HL-60/S4 treated with retinoic acid at 250 ng/mL for 4 days and 3 days (cell line): ENCODE measurements at regions not wholly inside any gene's neighbourhood (a gene's known extent, or its start where the extent isn't known, plus 50 kb on each side); places are given as distances from the start of the nearest gene placed in this dataset.
"Not testable (repeated sequence)": the region's sequence is repeated elsewhere in the genome, so short reads cannot be mapped to it uniquely, and the experiment has no call there.

ENCODE experiments used
- in situ Hi-C: fragments of 300-500 bp; cut with MboI; formaldehyde crosslinking; loops from 2 replicates; pipeline ENCODE4 v1.7.0; 2022; ENCODE audit warnings: low sequenced_read_pairs

DNA sequence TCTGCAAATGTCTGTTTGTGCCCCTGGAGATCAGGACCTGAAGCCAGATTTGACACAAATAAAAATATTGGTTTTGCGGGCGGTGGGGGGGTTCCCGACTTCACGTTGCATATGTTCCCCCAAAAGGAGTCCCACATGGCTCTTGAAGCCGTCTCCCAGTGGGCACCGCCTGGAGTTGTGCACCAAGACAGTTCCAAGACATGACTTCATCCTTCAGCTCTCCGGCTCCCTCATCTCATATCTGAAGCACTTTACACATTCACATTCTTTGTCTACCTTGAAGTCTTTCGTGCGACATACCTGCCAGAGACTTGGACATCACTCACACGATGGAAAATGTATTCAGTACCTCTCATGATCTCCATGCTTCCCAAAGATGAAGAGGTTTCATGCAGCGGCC lies 362.8 kb upstream of the FOXK1 start:
- in situ Hi-C loops, result no loop called here

GRCh38 chr7:4325732-4326131 lies 356.4 kb upstream of the FOXK1 start:
- in situ Hi-C loops, result no loop called here

GRCh38 chr7:4331711-4332110 lies 350.4 kb upstream of the FOXK1 start:
- in situ Hi-C loops, result no loop called here

GRCh38 chr7:4338556-4338955 lies 343.5 kb upstream of the FOXK1 start:
- in situ Hi-C loops, result no loop called here

GRCh38 chr7:4343272-4344247 lies 338.5 kb upstream of the FOXK1 start:
- in situ Hi-C loops, result no loop called here

GRCh38 chr7:4345004-4345403 lies 337.1 kb upstream of the FOXK1 start:
- in situ Hi-C loops, result no loop called here

DNA sequence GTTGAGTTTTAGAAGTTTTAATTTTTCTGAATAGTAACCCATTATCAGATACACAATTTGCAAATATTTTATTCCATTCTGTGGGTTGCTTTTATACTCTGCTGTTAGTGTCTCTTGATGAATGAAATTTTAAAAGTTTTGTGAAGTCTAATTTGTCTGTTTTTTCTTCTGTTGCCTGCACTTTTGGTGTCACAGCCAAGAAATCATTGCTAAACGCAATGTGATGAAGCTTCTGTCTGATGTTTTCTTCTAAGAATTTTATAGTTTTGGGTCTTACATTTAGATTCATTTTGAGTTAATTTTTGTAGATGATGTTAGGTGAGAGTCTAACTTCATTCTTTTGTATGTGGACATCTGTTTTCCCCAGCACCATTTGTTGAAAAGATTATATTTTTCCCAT lies 330.0 kb upstream of the FOXK1 start:
- in situ Hi-C loops, result no loop called here

DNA sequence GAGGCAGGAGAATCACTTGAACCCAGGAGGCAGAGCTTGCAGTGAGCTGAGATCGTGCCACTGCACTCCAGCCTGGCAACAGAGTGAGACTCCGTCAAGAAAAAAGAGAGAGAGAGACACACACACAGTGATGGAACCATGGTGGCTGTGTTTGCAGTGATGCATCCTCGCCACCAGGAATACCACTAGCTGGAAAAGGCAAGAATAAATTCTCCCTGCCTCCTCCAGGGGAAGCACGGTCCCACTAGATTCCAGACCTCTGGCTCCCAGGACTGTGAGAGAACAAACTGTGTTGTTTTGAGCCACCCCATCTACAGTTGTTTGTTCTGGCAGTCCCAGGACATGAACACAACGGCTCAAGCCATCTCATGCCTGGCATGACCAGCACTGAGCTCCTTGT lies 320.3 kb upstream of the FOXK1 start:
- in situ Hi-C loops, result no loop called here

DNA sequence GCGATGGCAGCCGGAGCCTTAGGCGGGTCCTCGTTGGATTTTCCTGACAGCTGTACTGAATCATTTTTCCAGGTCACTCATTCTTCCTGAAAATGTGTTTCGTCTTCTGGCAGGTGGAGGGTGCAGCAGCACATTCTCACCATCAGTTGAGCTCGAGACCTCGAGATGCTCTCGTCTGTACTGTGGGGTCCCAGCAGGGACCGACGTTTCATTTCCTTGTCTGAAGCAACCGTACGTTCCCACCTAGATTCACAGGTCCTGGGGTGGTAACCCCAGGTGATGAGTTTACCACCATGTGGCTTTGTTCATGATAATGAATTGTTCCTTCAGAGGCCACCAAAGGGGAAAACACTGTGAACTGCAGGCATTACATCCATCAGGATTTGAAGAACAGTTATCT lies 298.5 kb upstream of the FOXK1 start:
- in situ Hi-C loops, result no loop called here

DNA sequence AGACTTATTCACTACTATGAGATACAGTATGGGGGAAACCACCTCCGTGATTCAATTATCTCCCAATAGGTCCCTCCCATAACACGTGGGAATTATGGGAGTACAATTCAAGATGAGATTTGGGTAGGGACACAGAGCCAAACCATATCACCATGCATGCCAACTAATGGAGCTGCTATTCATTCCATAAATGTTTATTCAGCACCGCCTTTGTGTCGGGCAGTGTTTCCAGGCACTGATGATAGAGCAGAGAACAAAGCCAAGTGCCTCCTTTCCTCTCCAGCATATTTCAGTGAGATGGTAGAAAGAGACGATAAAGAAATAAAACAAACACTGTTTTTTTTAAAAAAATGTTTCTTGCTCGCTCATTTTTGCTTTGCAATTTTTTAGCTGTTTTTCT lies 295.9 kb upstream of the FOXK1 start:
- in situ Hi-C loops, result no loop called here

DNA sequence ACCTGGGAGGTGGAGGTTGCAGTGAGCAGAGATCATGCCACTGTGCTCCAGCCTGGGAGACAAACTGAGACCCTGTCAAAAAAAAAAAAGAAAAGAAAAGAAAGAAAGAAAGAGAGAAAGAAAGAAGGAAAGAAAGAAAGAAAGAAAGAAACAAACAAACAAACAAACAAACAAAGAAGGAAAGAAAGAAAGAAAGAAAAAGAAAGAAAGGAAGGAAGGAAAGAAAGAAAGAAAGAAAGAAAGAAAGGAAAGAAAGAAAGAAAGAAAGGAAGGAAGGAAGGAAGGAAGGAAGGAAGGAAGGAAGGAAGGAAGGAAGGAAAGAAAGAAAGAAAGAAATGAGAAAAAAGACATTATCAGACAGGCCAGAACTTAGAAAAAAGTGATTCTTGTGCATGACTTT lies 291.0 kb upstream of the FOXK1 start:
- in situ Hi-C loops, result not testable (repeated sequence)

- in situ Hi-C loops, result no loop called here
Observed at GRCh38 chr7:4394736-4395135, 287.4 kb upstream of the FOXK1 start.

GRCh38 chr7:4399121-4399520 lies 283.0 kb upstream of the FOXK1 start:
- in situ Hi-C loops, result no loop called here

GRCh38 chr7:4399596-4399995 lies 282.5 kb upstream of the FOXK1 start:
- in situ Hi-C loops, result no loop called here

DNA sequence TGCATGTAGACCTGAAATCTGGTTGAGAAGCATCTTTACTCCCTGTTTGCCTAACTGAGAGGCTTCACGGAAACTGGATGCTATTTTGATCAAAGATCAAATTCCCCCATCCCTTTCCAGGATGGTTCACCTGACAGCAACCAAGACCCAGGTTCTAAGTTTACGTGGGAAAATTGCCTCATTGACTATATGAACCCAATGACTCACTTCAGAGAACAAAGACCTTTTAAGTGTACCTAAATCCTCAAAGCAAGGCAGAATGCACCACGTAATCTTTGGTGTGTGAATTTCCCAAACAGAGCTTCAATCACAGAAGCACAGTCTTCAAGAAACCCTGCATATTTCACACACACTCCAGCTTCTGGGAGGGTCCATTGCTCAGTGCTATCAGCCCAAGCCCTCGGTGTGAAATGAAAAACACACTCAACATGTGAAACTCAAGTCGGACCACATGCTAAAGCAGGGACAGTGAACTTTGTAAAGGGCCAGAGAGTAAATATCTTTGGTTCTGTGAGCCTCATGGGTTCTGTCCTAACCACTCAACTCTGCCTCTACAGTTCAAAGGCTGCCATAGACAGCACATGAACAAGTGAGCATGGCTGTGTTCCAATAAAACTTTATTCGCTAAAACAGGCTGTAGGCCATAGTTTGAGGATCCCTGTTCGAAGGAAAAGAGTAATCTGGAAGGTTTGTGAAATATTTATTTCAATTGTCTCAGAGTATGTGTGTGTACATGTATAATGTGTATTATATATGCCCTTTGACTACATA lies 275.6 kb upstream of the FOXK1 start:
- in situ Hi-C loops, result no loop called here

GRCh38 chr7:4409946-4410345 lies 272.1 kb upstream of the FOXK1 start:
- in situ Hi-C loops, result no loop called here

DNA sequence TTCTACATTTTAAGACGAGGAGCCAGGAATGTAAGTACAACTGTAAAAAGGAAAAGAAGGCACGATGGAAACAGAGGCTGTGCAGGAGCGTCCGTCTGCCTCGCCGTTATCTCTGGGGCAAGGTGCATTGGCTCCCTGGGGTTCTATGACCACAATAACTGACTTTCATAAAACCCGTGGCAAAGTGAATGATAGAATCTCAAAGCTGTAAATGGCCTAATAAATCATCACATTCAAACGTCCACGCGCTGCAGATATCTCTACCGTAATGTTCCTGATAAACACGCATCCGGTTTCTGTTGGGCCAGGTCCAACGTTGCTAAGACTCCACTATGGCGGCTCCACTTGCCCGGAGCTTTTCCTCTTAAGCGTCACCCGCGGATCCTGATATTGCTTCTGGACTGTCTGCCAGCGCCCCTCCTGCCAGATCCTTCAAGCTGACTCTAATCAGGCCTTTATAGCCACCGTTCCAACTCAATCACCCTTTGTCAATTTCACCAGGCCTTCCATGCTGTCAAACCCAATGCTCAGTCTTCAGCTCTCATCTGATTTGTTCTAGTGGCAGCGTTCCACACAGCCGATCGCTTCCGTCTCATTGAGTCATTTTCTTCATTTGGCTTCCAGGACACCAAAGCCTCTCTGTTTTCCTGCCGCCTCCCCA lies 265.6 kb upstream of the FOXK1 start:
- in situ Hi-C loops, result no loop called here

DNA sequence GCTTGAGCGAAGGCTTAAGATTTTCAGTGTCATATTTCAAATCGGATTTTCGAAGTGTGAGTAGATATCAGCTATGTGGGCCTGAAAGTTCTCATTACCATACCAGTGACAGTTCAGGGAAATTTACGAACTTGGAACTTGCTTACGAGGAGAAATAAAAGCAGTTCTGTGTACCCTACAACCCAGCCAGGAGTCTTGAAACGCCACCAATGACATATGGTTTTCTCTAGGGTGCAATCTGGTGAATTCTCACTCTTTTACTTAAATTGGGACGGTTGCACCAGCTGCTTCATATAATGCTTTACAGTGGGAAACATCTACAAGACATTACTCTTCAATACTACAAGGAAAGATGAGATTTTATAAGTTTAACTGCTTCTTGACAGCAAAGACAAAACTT lies 253.6 kb upstream of the FOXK1 start:
- in situ Hi-C loops, result no loop called here

DNA sequence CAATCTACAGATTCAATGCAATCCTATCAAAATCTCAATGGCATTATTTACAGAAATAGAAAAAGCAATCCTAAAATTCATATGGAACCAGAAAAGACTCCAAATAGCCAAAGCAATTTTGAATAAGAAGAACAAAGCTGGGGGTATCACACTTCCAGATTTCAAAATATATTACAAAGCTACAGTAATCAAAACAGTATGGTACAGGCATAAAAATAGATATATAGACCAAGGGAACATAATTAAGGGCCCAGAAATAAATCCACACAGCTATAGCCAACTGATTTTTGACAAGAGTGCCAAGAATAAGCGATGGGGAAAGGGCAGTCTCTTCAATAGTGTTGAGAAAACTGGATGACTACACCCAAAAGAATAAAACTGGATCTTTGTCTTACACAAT lies 251.9 kb upstream of the FOXK1 start:
- in situ Hi-C loops, result no loop called here

DNA sequence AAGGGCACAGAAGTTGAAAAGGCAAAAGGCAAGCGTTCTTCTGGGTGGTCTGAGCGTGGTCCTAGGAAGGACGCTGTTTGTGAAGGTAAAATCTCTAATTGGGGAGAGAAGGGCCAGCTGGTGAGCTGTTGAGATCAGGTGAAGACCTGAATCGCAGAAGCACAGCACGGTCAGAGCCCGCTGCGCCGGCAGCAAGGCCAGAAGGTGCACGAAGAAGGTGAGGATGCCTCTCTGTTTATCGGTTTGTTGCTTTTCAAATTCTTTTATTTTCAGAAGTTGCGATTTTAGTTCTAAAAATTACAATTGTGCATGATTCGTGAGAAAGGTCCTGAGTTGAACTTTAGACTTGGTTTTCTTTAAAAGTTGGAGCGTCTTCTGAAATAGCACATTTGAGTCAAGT lies 247.8 kb upstream of the FOXK1 start:
- in situ Hi-C loops, result no loop called here

GRCh38 chr7:4436361-4436895 lies 245.7 kb upstream of the FOXK1 start:
- in situ Hi-C loops, result no loop called here
